Panc1 (cell line): ENCODE measurements at regions not wholly inside any gene's neighbourhood (a gene's known extent, or its start where the extent isn't known, plus 50 kb on each side); places are given as distances from the start of the nearest gene placed in this dataset.

Experiments used
- POLR2AphosphoS5 ChIP-seq: IDR thresholded peaks from 2 replicates; pipeline ENCODE4 v1.6.1; 2012; ENCODE audit warnings: mild to moderate bottlenecking, low read depth, low read length, moderate library complexity
- SIN3A ChIP-seq: IDR thresholded peaks from 2 replicates; pipeline ENCODE4 v1.6.1; 2012; ENCODE audit warnings: low read depth, mild to moderate bottlenecking, low read length, moderate library complexity, borderline replicate concordance; ENCODE audit not compliant: insufficient read depth
- TF ChIP-seq, protein P1 (sequence below): fragments of 450-650 bp; IDR thresholded peaks from 2 replicates; pipeline ENCODE4 v1.5.1; 2017; ENCODE audit warnings: mild to moderate bottlenecking
- TF ChIP-seq, protein P2 (sequence below), 2 experiments: IDR thresholded peaks; 2 replicates each; pipeline ENCODE4 v1.6.1; 2011 to 2012; ENCODE audit warnings: low read depth in 2 of 2, control low read depth in 1 of 2, low read length in 1 of 2, mild to moderate bottlenecking in 1 of 2, moderate library complexity in 1 of 2; ENCODE audit not compliant: insufficient read depth in 1 of 2

GRCh38 chr5:27217977-27218376, 179.6 kb upstream of the CDH9 start:
- TF ChIP-seq, protein P1, sequence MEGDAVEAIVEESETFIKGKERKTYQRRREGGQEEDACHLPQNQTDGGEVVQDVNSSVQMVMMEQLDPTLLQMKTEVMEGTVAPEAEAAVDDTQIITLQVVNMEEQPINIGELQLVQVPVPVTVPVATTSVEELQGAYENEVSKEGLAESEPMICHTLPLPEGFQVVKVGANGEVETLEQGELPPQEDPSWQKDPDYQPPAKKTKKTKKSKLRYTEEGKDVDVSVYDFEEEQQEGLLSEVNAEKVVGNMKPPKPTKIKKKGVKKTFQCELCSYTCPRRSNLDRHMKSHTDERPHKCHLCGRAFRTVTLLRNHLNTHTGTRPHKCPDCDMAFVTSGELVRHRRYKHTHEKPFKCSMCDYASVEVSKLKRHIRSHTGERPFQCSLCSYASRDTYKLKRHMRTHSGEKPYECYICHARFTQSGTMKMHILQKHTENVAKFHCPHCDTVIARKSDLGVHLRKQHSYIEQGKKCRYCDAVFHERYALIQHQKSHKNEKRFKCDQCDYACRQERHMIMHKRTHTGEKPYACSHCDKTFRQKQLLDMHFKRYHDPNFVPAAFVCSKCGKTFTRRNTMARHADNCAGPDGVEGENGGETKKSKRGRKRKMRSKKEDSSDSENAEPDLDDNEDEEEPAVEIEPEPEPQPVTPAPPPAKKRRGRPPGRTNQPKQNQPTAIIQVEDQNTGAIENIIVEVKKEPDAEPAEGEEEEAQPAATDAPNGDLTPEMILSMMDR = no peak
- TF ChIP-seq POLR2AphosphoS5 (no peak), SIN3A (no peak)
- TF ChIP-seq, protein P2, sequence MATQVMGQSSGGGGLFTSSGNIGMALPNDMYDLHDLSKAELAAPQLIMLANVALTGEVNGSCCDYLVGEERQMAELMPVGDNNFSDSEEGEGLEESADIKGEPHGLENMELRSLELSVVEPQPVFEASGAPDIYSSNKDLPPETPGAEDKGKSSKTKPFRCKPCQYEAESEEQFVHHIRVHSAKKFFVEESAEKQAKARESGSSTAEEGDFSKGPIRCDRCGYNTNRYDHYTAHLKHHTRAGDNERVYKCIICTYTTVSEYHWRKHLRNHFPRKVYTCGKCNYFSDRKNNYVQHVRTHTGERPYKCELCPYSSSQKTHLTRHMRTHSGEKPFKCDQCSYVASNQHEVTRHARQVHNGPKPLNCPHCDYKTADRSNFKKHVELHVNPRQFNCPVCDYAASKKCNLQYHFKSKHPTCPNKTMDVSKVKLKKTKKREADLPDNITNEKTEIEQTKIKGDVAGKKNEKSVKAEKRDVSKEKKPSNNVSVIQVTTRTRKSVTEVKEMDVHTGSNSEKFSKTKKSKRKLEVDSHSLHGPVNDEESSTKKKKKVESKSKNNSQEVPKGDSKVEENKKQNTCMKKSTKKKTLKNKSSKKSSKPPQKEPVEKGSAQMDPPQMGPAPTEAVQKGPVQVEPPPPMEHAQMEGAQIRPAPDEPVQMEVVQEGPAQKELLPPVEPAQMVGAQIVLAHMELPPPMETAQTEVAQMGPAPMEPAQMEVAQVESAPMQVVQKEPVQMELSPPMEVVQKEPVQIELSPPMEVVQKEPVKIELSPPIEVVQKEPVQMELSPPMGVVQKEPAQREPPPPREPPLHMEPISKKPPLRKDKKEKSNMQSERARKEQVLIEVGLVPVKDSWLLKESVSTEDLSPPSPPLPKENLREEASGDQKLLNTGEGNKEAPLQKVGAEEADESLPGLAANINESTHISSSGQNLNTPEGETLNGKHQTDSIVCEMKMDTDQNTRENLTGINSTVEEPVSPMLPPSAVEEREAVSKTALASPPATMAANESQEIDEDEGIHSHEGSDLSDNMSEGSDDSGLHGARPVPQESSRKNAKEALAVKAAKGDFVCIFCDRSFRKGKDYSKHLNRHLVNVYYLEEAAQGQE (IDR thresholded peaks at IDR 0.05; ENCODE audit: insufficient read depth in 1 of 2, low read depth in 2 of 2, low read length in 1 of 2) = no peak
